ENCODE measurements at regions not wholly inside any gene's neighbourhood (a gene's known extent, or its start where the extent isn't known, plus 50 kb on each side); places are given as distances from the start of the nearest gene placed in this dataset.

DNA sequence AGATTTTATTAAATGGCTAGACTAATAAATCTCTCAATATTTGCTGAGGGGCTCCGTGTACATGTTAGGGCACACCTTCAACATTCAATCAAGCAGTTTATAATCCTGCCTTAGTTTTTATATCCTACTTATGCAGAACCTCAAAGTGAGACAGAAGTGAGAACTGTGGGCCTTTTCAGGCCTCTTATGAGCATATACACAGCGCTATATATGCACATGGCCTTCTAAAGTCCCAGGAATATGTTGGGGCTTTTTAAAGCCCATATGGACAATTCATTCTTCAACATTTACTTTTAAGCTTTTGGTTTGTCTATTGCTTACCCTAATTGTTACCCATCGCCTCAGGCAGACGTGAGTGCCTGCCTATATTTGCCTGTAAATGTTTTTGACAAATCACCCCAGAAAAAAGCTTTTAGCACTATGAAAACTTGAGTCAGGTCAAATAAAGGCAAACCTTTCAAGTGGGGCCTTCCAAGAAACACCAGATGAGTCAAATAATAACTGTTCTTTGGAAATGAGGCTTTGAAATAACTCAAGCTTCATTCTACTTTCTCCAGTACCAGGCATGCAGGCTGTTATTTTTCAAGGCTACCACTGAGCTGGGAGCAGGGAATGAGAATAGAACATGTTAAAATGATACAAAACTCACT lies 58.2 kb downstream of the ESM1 start:
- DNase-seq, result no peak

DNA sequence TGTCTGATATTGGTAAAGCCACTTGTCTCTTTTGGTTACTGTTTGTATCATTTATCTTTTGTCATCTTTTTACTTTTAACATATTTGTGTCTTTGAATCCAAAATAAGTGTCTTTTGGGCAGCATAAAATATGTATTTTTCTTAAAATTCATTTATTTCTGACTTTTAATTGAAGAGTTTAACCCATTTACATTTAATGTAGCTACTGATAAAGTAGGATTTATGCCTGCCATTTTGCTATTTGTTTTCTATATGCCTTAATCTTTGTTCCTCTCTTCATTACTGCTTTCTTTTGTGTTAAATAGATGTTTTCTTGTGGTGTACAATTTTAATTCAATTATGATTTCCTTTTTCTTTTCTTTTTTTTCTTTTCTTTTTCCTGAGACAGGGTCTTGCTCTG lies 60.9 kb downstream of the ESM1 start:
- DNase-seq, result no peak

DNA sequence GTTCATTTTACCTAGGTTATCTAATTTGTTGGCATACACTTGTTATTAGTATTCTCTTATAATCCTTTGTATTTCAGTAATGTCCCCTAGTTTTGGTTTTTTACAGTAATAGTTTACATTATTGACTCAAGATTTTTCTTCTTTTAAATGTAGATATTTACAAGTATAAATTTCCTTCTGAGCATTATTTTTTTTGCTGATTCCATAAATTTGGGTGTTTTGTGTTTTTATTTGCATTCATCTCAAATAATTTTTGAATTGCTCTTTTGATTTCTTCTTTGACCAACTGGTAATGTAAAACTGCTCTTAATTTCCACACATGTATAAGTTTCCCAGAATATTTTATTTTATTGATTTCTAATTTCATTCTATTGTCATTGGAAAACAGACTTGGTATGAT lies 68.1 kb downstream of the ESM1 start:
- DNase-seq, result no peak

DNA sequence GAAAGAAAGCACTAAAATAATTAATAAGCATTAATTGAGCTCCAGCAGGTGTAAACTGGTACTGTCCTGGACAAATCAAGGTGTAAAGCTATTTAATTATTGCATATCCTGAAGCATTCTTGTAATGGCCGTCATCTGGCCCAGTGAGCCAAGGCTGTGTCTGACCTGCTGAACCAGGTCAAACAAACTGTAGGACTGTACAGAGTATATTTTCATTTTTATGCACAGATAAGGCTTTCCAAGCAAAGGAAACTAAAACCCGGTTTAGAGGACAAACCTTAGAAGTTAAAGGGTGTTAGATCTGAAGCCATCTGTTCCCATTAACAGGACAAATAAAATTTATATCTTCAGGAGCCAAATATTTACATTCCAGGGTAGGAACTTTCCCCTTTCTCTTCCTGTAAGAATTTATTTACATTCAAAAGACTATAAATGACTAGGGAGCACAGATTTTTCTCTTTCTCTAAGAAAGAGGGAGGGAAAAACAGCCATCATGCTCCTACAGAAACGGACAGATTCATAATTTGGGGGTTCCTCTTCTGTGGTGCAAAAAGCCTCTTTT lies 69.8 kb downstream of the ESM1 start:
- DNase-seq, result no peak

DNA sequence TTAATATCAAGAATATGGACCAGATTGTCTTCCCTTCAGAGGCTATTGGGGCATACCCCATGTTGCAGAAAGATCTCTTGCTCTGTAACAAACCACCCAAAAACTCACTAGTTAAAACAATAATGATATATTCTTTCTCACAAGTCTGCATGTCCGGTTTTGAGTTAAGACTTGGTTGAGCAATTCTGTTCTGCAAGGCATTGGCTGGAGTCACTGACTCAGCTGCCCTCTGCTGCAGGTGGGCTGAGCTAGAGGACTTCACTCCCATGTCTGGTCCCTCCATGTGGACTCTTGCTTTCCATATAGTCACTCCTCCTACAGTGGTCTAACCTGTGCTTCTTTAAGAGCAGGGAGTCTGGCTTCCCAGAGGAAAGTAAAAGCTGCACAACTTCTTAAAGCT lies 73.4 kb downstream of the ESM1 start:
- no peak for DNase-seq

DNA sequence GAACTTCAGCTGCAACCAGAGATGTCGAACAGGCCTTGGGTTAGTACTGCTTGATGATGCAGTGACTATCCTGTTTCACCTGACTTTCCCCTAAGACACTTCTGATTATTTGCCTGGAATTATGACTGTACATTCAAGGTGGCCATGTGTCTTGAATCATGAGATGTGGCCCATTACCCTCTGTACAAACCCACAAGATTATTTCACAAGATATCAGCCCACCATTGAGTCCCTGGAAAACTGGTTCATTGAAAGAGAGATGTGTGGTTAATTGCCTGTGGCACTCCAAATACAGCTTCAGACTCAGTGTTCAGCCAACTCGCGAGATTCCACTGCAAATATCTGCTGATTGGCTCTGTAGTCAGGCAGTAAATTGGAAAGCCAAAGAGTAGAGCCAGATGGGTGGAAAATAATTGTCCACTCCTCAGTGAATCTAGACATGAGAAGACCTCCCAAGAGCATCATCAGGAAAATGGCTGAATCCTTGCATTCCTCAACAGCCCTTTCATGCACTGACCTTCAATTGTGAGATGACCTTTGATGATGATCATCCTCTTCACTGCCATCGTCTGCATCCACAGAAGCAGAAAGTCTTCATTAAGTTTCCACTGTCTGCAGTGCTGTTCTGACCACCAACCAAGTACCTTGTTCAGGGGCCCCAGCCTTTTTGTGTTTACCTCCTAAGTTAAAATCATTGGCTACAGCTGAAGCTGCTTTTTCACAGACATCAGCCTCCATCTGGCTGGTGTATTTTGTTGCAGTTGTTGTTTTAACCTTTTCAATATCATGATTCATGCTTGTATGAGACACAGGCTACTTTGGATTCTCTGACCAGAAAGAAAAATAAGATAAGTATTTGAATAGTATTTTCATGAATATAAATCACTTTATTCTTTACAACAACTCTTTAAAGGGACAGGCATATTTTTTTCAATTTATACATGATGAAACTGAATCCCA lies 75.2 kb downstream of the ESM1 start:
- no peak for DNase-seq

DNA sequence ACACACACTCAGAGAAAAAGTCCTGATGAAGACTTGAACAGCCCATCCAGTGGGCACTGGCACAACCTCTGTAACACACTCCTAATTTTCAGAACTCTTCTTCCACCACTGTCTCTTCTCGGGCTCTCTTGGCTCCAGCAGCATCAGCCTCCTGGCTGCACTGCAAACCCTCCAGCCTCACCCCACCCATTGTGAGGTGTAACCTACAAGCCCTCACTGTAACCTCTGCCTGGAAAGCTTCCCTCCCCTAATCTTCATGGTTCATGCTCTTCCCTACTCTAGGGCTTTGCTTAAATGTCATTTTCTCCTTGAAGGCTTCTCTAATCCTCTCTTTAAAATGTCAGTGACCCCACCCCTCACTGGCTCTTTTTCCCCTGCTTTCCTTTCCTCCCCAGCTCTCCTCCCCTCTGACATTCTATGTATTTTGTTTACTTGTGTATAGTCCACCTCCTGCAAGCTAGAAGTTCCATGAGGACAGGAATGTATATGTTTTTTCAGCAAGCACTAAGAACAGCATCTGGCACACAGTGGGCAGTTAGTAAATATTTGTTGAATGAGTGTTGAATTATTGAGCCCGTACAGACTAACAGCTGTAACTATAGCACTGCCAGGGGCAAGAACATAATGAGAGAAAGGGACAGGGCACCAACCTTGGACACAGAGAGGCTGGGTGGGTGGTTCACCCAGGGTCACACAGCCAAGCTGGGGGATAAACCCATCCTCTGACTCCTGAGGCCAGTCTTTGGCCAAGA lies 76.4 kb downstream of the ESM1 start:
- no peak for DNase-seq

DNA sequence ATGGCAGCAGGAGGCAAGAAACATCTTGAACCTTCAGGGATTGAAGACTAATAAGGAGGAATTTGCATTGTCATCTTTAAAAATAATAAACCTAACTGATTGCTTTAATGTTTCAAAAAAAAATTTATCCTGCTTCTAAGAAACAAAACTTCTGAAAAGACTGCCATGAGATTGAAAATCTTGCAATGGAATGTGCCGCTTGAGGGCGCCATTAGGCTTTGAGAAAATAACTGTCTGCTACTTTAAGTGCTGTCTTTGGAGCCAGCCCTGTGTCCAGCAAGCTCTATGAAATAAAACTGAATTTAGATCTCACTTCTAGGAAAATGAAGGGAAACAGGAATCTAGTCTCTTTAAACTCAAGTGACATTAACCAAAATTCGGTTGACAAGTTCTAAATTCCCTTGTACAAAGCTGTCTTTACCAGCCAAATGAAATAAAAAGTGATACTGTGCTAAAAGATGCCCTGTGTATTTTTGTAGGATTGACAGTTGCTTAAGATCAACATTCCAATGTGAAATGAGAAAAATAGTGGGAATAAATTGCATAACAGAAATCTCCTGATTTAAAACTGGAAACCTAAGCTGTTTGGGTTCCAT lies 79.4 kb downstream of the ESM1 start:
- DNase-seq, result peak; percentile 6 to 48 (median 14)

DNA sequence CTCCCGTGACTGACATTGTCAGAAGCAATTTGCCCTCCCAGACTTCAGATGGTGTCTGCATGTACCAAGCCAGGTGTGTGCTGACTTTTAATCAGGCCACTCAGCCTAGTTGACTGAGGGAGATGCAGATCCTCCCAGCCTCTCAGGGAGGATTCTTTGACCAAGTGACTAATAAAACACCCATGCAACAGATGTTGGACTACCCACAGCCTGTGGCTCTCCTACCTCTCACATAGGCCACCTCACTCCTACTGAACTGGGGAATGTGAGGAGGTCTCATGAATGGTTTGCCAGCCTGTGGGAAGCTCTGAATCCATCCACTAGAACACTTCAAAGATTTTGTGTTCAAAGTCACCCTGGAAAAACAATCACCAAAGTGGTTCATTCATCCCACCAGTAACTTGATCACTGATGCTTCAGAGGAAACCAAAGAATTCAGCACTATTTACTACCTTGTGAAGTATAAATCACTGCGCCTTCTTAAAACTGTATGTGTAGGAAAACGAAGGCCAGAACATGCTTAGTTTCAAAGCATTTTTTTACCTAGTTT lies 80.1 kb downstream of the ESM1 start:
- DNase-seq, result no peak

DNA sequence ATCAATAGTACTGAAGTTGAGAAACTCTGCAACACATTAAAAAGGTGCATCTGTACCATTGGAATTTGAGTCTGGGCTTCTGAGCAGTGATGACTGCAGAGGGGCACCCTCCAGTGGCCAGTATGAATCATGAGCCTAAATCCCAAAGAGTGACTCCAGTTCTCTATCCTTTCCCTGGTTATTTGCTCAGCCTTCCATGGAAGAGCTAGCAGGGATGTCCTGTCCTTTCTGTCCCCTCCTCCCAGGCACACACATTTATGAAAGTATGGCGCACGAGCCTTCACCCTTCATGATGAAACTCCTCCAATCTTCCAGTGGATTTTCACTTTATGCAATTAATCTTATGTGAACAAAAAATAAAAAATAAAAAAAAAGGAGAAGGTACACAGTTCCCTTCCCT lies 81.0 kb downstream of the ESM1 start:
- no peak for DNase-seq

DNA sequence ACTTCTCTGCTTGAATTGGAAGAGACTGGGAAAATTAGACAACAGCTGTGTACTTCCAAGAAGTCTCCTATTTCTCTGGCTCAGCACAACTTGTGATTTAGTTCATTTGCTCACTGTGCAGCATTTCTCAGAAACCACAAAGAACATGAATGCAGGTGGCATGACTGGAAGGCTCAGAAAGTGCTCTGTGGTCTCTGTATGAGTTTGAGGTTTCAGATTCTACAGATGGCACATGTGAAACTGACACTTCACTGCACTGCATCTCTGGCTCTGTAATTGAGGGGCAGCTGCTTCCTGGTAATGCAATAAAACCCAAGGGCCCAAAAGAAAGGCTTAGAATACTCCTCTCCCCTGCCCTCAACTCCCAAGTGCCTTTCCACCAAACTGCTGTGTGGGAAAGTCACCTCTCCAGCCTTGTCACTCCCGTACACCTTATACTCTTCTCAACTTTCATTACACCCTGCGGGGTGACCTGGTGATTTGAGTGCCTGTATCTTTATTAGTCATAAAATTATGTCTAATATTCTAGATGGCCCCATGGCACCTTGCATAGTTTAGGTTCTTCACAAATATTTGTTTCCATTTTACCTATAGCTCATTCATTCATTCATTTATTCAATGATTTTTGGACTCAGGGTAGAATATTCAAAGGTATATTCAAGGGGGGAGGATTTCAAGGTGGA lies 82.5 kb downstream of the ESM1 start:
- DNase-seq, result no peak

DNA sequence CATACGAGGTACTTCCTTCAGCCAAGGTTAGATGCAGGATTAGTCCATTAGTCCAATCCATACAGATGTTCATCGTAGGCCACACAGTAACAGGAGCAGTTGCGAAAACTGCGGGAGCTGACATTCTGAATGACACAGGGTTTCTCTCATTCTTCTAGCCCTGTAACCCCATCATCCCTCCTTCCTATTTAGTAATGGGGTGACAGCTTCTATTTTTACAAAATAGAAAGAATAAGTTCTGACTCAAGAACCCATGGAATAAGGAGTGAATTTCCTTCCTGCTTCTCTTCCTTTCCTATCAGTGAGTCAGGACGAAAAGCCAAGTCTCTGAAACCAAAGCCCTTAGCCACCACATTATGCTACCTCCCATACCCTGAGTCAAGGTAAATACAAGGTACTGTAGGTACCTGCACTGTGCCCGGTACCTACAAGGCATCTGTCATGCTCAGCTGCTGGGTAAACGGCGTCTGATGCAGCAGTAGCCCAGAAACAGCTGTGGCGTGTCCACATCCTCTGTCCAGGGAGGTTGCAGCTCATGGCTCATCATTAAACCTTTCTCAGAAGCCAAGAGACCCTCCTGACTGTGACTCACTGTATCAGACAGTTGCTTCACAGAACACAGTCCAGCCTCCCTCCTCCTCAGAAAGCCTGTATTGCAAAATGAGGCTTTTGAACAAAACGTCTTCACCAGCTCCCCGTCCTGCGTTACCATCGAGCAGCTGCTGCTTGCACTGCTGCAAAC lies 84.2 kb downstream of the ESM1 start:
- DNase-seq, result no peak

DNA sequence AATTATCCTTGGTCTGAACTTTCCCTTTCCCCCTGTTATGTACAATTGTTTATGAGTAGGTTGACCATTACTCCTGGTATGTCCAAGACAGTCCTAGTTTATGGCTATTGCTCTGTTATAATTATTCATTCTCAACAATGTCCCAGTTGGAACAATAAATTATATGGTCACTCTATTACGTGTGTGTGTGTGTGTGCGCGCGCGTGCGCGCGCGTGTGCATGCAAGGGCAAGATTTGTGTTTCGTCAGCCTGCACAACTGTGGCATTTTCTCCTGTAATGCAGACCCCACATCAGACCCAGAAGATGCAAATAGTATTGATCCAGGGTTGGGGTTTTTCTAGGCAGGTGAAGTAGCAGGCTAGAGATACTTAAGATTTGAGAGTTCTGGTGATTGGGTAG lies 88.4 kb downstream of the ESM1 start:
- DNase-seq, result no peak

DNA sequence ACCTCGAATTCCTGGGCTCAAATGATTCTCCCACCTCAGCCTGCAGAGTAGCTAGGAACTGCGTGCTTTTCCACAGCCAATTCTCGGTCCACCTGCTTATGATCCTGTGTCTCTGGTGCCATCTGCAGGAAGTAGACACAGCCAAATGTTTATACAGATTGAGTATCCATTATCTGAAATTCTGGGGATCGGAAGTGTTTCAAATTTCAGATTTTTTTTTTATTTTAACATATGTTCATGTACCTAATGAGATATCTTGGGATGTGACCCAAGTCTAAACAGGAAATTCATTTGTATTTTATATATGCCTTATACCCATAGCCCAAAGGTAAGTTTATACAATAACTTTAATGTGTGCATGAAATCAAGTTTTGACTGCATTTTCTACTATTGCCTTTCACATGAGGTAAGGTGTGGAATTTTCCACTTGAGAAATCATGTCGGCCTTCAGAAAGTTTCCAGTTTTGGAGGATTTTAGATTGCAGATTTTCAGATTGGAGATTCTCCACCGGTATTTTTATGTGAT lies 89.5 kb downstream of the ESM1 start:
- DNase-seq, result no peak

DNA sequence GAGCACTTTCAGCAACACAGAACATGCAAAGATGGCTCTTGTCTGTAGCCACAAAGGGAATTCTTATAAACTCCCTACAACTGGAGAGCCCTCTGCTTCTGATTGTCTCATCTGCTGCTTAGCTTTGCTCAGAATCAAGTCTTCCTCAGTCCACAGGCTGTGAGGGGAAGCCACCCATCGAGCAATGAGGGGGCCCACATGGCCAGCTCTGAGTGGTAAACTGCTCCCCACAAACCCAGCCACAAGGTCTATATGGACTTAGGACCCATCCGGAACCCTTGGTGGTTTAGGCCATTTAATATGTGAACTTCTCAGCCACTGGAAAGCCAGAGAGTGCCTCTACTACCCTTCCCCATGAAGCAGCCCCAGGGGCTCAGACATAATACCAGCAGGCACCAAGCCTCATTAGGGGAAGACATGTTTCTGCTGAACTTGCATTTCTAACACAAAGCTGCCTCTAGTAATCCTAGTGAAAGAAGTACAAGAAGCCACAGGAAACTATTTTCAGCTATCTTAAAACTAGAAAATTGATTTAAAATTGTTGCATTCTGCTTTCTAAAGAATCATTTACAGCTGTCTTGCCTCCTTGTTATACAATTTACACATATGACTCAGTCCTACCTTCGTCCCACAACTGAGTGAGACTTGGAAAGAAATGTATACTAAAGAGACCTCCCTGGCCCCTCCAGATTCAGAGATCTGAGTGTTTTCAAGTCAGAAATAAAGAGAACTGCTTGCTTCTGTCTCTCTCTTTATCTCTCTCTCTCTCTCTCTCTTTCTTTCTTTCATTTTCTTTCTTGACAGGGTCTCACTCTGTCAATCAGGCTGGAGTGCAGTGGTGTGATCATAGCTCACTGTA lies 90.2 kb downstream of the ESM1 start:
- DNase-seq, result no peak

DNA sequence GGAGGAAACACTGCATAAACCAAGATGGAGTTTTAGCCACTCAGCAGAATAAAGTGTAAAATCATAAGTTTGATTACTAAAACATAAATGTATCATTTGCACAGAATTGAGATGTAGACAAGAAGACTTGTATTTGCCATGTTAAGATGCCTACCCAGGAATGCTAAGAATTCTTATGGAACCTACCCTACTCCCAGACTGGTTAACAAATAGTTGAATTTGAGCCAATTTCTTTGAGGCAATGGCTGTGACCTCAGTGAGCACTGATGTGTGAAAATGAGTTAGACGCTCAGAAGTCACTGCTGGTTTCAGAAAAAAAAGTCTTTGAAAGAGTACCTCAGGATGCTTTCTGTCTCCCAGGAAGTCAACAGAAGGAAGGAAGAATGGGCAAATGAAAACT lies 95.6 kb downstream of the ESM1 start:
- no peak for DNase-seq

DNA sequence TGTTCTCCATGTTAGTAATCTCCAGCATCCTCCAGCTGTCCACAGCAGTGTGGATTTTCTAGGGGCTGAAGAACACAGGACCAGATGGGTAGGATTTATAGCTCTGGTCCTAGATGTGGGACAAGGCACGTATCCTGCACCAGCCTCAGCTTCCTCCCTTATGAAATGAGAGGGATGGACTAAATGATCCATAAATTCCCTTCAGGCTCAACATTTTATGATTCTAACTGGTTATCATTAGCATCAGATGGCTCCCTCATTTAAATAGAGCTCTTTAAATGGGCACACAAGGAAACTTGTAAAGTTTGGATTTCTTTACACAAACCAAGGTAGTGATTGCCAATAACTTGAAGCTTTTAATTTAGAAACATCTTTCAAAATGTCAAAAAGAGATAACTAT lies 97.7 kb downstream of the ESM1 start:
- no peak for DNase-seq

DNA sequence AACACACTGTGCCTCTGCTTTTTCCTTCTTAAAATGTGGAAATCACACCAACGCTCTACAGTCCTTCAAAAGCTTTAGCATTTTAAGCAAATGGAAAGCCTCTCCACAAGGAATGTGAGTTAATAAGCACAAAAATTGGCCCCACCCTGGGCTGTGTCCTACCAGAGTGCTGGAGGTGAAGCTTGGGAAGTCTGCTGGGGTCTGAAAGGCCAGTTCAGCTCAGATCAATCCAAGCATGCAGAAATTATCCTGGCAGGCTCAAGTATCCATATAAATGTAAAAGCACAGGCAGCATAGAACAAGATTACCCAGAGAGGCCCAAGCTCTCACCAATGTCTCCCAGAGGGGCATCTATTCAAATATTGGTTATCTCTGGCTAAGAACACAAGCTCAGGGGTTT lies 98.5 kb downstream of the ESM1 start:
- DNase-seq, result no peak

DNA sequence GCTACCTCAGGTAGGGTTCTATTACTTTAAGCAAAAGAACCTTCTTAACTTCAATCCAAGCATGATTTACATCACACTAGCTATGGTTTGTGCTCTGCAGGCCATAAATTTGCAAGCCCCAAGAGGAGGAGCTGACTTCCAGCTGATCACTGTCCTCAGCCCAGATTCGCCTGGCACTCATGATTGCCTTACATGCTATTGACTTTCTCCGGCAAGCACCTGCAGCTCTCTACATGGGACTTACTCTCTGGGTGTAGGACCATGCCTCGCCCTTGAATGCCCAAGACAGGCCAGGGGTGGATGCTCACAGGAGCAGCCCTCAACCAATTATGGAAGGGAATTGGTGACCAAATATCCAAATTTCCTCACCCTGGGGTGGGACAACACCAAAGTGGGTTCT lies 99.8 kb downstream of the ESM1 start:
- DNase-seq, result no peak

DNA sequence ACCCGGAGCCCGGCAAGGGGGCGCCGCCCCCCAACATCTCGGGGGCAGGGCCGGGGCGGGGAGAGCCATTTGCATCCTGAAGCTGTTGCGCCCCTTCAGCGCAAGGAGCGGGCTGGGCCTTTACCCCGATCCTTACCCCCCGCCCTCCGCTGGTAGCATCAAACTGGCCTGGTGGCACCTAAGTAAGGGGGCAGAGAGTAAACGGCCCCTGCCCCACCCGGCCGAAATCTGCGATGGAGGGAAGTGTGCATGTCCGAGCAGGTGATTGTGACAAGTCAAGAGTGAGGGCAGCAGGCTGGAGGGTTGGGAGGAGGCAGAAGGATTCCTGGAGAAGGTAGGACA lies 101.2 kb downstream of the ESM1 start:
- no peak for DNase-seq

Data from activated CD4-positive, CD25-positive, alpha-beta regulatory T cell (primary cell).